Nephron progenitor cell (in vitro differentiated cells): ENCODE measurements at regions not wholly inside any gene's neighbourhood (a gene's known extent, or its start where the extent isn't known, plus 50 kb on each side); places are given as distances from the start of the nearest gene placed in this dataset.
"Not testable (repeated sequence)": the region's sequence is repeated elsewhere in the genome, so short reads cannot be mapped to it uniquely, and the experiment has no call there.

Experiments
- DNase-seq: peaks from one replicate; pipeline ENCODE4 v3.0.0; 2021
- H3K27ac Mint-ChIP-seq: 2 replicates; pipeline ENCODE4 v1.8.0; 2021; ENCODE audit warnings: mild to moderate bottlenecking, moderate library complexity, mixed read lengths
- H3K27me3 Mint-ChIP-seq: 2 replicates; pipeline ENCODE4 v1.8.0; 2021; ENCODE audit warnings: mild to moderate bottlenecking, low read depth, mixed read lengths; ENCODE audit not compliant: poor library complexity
- H3K36me3 Mint-ChIP-seq: 2 replicates; pipeline ENCODE4 v1.8.0; 2021; ENCODE audit warnings: low read depth, mixed read lengths
- H3K4me1 Mint-ChIP-seq: 2 replicates; pipeline ENCODE4 v1.8.0; 2021; ENCODE audit warnings: mixed read lengths
- H3K4me3 Mint-ChIP-seq: 2 replicates; pipeline ENCODE4 v1.8.0; 2021; ENCODE audit warnings: mild to moderate bottlenecking, moderate library complexity, mixed read lengths
- H3K9me3 Mint-ChIP-seq: 2 replicates; pipeline ENCODE4 v1.8.0; 2021; ENCODE audit warnings: mild to moderate bottlenecking, moderate library complexity, mixed read lengths
- TF ChIP-seq, protein P1 (sequence below): fragments of 200-600 bp; sonication (generic); IDR thresholded peaks from 2 replicates; pipeline ENCODE4 v1.5.0; 2021; ENCODE audit warnings: antibody characterized with exemption

DNA sequence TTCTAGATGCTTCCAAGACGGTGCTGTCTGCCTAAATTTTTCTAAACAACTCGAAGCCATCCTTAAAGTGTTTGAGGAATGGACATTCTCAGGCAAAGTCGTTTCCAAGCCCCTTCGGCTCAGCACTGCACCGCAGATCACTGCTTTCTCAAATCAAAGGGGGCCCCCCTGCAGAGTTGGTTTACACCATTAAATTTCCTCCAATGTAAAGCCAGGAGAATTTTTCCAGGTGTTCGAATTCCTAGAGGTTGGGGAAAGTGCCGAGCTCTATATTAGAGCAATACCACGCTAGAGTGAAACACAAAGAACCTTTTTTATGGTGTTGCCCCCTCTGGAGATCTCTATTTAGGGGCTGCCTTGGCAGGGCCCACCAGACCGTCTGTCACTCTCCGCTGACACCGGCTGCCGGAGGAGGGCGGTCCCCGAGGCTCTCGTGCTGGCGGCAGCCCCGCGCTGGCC is 277.9 kb upstream of the NR2F2 start:
- H3K4me3 Mint-ChIP-seq = peak overlapping the region; percentile 42
- no peak for DNase-seq
- peaks cover 54% of the 10 kb centered on the region for H3K4me1 Mint-ChIP-seq
- TF ChIP-seq, protein P1, sequence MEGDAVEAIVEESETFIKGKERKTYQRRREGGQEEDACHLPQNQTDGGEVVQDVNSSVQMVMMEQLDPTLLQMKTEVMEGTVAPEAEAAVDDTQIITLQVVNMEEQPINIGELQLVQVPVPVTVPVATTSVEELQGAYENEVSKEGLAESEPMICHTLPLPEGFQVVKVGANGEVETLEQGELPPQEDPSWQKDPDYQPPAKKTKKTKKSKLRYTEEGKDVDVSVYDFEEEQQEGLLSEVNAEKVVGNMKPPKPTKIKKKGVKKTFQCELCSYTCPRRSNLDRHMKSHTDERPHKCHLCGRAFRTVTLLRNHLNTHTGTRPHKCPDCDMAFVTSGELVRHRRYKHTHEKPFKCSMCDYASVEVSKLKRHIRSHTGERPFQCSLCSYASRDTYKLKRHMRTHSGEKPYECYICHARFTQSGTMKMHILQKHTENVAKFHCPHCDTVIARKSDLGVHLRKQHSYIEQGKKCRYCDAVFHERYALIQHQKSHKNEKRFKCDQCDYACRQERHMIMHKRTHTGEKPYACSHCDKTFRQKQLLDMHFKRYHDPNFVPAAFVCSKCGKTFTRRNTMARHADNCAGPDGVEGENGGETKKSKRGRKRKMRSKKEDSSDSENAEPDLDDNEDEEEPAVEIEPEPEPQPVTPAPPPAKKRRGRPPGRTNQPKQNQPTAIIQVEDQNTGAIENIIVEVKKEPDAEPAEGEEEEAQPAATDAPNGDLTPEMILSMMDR = no peak
- H3K9me3 Mint-ChIP-seq = peaks cover 22% of the 10 kb centered on the region
- no peak overlapping the region for H3K27ac Mint-ChIP-seq
- peaks cover 12% of the 10 kb centered on the region for H3K36me3 Mint-ChIP-seq
- H3K27me3 Mint-ChIP-seq = peaks cover 13% of the 10 kb centered on the region

DNA sequence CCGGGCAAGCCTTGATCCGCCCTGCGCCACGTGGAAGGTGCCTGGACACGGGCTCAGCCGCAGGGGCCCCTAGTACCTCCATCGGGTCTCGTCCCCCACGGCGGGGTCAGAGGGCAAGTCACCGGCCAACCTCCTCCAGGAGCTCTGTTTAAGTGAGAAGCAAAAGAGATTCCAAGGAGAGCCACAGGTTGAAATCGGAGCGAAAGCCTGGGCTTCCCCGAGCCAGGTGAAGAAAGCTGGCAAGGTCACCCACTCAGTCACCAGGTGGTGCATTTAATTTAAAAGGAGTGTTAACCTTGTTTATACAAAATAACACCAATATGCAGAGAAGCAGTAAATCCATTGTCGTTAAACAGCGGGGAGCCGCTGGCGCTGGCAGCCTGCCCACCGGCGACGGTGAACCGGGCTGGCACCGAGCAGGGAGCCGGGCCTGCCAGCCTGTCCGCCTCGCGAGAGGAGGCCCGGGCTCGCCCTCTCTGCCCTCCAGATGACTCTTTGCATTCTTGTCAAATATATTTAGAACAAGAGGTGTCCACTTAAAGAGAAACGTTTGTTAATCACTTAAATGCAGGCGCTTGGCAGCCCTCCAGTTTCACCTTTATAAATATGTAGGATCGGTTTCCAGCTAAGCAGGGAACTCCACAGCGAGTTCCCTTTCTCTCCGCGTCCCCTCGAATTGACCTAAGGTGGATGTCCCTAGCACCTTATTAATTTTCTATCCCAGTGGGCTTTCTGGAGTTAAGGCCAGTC is 277.3 kb upstream of the NR2F2 start:
- Mint-ChIP-seq H3K36me3 (peaks cover 12% of the 10 kb centered on the region), H3K9me3 (peaks cover 22% of the 10 kb centered on the region), H3K4me3 (peak overlapping the region; percentile 79), H3K27me3 (peaks cover 13% of the 10 kb centered on the region), H3K27ac (peak overlapping the region; percentile 72), H3K4me1 (peaks cover 48% of the 10 kb centered on the region)
- TF ChIP-seq, protein P1 = no peak
- peak; percentile 65 for DNase-seq

GRCh38 chr15:96053781-96054428 is 276.6 kb upstream of the NR2F2 start:
- Mint-ChIP-seq H3K36me3 (peaks cover 12% of the 10 kb centered on the region), H3K9me3 (peaks cover 20% of the 10 kb centered on the region), H3K27ac (peak overlapping the region; percentile 50), H3K4me1 (peaks cover 44% of the 10 kb centered on the region), H3K27me3 (peaks cover 13% of the 10 kb centered on the region), H3K4me3 (peak overlapping the region; percentile 74)
- TF ChIP-seq, protein P1 = no peak
- DNase-seq = peak; percentile 12

GRCh38 chr15:96054621-96055020 is 275.9 kb upstream of the NR2F2 start:
- TF ChIP-seq, protein P1 = no peak
- H3K9me3 Mint-ChIP-seq = peaks cover 19% of the 10 kb centered on the region
- H3K36me3 Mint-ChIP-seq = peaks cover 12% of the 10 kb centered on the region
- no peak overlapping the region for H3K27ac Mint-ChIP-seq
- peaks cover 16% of the 10 kb centered on the region for H3K27me3 Mint-ChIP-seq
- no peak overlapping the region for H3K4me3 Mint-ChIP-seq
- peaks cover 37% of the 10 kb centered on the region for H3K4me1 Mint-ChIP-seq
- no peak for DNase-seq

DNA sequence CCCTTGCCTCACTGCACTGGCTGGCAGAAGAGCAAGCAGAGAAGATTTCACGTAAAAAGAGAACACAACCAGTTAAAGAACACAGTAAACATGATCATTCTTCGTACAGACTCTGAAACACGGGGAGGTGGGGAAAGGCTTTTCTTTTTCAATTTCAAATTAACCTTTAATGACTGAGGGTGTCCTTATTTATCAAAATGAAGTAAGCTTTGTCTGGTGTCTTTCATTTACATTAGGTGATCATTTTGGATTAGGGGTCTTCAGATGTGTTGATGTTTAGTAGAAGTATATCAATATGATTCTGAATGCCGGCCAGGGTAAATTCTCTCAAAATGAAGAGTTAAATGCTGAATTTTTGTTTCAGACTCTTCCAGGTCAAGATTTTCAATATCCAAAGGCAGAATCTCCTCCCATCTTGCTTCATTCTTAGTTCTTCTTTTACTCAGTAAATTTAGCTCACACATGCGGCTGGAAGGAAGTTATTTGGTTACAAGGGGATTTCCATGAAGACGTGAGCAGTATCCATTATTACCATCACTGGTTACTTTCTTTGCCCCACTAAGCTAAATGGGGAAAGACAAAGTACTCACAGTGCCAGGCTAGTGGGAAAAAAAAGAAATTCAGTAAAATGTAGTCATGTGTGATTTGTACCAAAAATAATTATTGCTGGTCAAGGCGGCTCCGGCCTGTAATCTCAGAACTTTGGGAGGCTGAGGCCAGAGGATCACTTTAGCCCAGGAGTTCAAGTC is 272.2 kb upstream of the NR2F2 start:
- DNase-seq = no peak
- Mint-ChIP-seq H3K36me3 (peaks cover 20% of the 10 kb centered on the region), H3K27me3 (peaks cover 14% of the 10 kb centered on the region), H3K9me3 (peaks cover 24% of the 10 kb centered on the region), H3K27ac (no peak overlapping the region), H3K4me1 (peaks cover 11% of the 10 kb centered on the region), H3K4me3 (no peak overlapping the region)
- TF ChIP-seq, protein P1 = no peak

DNA sequence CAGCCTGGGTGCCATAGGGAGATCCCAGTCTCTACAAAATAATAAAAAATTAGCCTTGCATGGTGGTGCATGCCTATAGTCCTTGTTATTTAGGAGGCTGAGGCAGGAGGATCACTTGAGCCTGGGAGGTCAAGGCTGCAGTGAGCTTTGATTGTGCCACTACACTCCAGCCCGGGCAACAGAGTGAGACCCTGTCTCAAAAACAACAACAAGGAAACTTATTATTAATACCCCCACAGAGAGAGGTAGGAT is 271.7 kb upstream of the NR2F2 start:
- H3K9me3 Mint-ChIP-seq = peaks cover 27% of the 10 kb centered on the region
- H3K36me3 Mint-ChIP-seq = peaks cover 23% of the 10 kb centered on the region
- DNase-seq, H3K4me1 Mint-ChIP-seq, H3K27ac Mint-ChIP-seq, H3K4me3 Mint-ChIP-seq: not testable (repeated sequence)
- peaks cover 16% of the 10 kb centered on the region for H3K27me3 Mint-ChIP-seq

DNA sequence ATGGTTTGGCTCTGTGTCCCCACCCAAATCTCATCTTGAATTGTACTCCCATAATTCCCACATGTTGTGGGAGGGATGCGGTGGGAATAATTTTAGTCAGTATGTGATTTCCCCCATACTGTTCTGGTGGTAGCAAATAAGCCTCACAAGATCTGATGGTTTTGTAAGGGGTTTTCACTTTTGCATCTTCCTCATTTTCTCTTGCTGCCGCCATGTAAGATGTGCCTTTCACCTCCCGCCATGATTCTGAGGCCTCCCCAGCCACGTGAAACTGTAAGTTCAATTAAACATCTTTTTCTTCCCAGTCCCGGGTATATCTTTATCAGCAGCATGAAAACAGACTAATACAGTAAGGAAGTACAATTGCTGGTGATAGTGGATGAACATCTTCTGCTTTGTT is 269.9 kb upstream of the NR2F2 start:
- DNase-seq, H3K4me1 Mint-ChIP-seq, H3K27ac Mint-ChIP-seq, H3K4me3 Mint-ChIP-seq: not testable (repeated sequence)
- Mint-ChIP-seq H3K36me3 (peaks cover 21% of the 10 kb centered on the region), H3K27me3 (peaks cover 17% of the 10 kb centered on the region), H3K9me3 (peaks cover 25% of the 10 kb centered on the region)
